ENCODE measurements at regions not wholly inside any gene's neighbourhood (a gene's known extent, or its start where the extent isn't known, plus 50 kb on each side); places are given as distances from the start of the nearest gene placed in this dataset.

GRCh38 chr12:59431266-59431665 is 164.6 kb upstream of the SLC16A7 start:
- TF ChIP-seq CTCF (conservative IDR thresholded peaks at IDR 0.05; ENCODE audit: low read depth, low read length): peak; percentile 29; the same call in 1 of the 2 replicates
- TF ChIP-seq POLR2A (IDR thresholded peaks at IDR 0.05; ENCODE audit: low read depth, low read length): no peak
- no peak for TF ChIP-seq USF2 (IDR thresholded peaks at IDR 0.05; ENCODE audit: low read depth, low read length)
- no peak for TF ChIP-seq RFX5 (IDR thresholded peaks at IDR 0.05; ENCODE audit: low read depth, low read length)

Measured in IMR-90 (cell line).